ENCODE measurements at regions not wholly inside any gene's neighbourhood (a gene's known extent, or its start where the extent isn't known, plus 50 kb on each side); places are given as distances from the start of the nearest gene placed in this dataset.
"Not testable (repeated sequence)": the region's sequence is repeated elsewhere in the genome, so short reads cannot be mapped to it uniquely, and the experiment has no call there.

DNA sequence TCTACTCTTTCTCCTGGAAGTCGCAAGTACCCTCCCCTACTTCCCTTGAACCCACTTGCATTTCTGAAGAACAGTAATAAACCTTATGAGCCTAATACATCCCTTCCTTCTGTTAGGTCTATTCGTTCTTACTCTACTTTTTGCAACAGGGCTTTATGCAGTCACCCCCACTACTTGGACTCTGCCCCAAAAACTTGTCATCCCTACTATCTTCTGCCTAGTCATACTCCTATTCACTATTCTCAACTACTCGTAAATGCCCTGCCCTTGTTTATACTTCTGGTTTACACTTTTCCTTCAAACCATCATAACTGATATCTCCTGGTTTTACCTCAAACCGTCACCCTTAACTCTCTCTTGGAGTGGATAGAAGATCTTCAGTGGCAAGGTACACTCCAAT, 55.2 kb upstream of the SLIT2 start:
- no peak for DNase-seq (ENCODE audit: low read depth)

DNA sequence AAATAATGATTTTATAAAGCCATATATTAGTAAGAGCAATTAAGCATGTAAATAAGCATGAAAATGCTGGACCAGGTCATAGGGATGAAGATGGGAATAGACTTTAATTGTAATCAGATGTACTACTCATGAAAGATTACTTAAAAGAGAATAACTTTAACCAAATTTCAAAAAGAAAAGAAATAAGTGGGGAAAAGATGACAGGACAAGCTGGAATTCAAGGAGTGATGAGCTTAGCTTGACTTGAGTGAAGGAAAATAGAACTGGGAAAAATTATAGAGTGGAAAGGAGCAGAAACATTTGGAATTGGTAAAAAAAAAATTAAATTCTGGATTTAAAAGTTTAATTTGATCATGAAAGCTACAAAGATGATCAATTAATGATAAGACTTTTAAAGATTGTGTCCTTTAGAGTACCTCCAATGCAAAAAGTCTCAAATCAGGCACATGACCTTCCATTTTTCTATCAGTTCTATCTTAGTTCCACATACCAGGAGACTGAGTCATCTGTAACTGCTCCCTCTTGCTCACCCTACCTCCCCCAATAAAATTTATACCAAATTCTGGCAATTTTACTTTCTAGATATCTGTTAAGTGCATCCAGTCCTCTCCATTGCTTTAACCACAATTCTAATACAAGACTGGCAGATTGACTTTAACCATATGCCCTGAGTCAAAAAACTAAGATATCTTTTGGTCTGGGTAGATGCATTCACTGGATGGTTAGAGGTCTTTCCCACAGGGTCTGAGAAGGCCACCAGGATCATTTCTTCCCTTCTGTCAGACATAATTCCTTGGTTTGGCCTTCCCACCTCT, 56.4 kb upstream of the SLIT2 start:
- DNase-seq (ENCODE audit: low read depth), result no peak

DNA sequence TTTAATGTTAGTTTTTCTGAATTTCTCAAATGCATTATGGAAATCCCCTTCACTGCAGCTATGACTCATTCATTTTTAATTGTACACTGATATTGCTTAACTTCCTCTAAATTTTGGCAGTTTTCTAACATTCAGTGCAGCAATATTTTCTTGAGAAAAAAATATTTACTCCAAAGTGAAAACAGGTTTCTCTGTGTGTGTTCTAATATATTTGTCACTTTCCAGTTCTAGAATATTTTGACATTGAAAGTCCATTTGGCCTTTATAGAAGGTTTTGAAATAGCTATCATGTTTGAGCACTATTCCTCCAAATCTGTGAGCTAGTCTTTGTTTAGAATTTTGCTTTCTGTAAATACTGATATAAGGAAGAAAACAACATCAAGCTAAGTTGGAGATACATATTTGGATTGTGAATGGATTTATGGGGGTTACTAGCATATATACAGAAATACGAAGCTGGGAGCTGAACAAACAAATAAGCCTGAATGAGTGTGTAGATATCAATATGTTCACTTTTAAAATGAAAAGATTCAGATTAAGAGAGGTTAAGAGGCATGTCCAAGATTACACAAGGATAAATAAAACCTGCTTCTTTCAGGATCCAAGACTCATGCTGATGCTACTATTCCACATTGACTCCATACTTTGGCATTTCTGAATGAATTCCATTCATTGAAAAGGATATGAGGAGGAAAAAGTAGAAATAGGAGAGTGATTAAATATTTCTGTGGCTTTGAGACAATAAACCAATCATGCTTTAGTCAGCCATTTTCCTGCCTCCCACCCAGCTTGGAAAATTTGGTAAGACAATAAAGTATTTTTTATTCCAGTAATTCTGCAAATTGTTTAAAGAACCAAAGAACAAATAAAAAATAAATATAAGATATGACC, 57.3 kb upstream of the SLIT2 start:
- no peak for DNase-seq (ENCODE audit: low read depth)

DNA sequence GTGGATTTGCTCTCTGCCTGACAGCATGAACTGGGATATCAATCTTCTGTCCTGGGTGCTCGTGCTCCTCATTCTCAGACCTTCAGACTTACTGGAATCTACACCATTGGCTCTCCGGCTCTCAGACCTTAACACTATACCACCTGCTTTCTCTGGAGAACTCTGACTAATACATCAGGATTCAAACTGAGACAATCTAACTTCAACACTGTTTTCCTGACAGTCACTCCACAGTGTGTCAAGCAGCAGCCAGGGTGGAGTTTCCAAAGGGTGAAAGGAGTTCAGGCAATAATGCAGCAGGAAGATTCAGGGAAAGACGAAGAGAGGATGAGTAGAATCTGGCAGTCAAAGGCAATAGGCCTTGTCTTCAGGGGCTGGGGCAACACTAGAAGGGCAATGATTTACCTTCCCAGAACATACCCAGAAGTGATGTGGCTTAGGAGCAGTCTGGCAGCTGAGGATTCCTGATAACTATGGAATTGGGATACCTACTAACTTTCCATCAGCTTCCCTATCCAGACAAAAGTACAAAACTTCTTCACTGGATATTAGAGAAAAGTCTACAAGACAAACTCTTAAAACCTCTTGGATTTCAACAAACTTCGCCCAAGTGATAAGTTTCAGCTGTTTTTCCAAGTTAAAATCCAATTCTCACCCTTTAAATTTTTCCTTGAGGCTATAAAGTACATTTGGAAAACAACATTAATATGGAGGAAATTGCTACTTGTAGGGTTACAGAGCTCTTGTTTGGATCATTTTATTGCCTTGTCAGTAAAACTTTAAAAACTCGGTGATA, 58.4 kb upstream of the SLIT2 start:
- DNase-seq (ENCODE audit: low read depth), result no peak

DNA sequence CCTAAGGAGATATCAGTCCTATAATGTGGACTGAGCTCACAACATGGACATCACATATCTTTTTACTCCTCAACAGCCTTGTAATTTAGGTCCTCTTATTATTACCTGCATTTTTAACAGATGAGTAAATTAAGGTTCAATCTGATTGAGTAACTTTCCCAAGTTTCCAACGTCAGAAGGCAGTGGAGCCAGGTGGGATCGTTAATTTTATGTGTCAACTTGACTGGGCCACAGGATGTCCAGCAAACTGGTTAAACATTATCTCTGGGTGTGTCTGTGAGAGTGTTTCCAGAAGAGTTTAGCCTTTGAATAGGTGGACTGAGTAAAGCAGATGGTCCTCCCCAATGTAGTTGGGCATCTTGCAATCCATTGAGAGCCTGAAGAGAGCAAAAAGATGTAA, 59.0 kb upstream of the SLIT2 start:
- DNase-seq (ENCODE audit: low read depth), result no peak

DNA sequence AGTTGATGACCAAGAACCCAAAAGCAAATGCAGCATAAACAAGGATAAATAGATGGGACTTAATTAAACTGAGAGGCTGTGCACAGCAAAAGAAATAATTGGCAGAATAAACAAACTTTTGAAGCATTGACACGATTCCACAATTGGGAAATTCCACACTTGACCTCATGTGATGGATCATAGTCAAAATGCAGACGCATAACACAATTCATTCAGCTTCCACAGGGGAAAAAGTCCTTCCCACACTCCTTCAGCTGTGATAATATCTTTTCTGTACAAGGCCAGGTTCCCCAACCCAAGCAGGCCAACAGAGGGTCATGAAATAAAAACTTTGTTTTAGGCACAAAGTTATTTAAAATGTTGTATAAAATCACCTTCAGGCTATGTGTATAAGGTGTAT, 66.6 kb upstream of the SLIT2 start:
- no peak for DNase-seq (ENCODE audit: low read depth)

DNA sequence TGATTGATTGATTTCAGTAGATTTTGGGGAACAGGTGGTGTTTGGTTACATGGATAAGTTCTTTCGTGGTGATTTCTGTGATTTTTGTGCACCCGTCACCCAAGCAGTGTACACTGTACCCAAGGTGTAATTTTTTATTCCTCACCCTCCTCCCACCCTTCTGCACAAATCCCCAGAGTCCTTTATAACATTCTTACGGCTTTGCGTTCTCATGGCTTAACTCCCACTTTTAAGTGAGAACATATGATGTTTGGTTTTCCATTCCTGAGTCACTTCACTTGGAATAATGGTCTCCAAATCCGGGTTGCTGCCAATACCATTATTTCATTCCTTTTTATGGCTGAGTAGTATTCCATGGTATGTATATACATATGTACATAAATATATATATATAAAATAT, 68.6 kb upstream of the SLIT2 start:
- not testable (repeated sequence) for DNase-seq (ENCODE audit: low read depth)

DNA sequence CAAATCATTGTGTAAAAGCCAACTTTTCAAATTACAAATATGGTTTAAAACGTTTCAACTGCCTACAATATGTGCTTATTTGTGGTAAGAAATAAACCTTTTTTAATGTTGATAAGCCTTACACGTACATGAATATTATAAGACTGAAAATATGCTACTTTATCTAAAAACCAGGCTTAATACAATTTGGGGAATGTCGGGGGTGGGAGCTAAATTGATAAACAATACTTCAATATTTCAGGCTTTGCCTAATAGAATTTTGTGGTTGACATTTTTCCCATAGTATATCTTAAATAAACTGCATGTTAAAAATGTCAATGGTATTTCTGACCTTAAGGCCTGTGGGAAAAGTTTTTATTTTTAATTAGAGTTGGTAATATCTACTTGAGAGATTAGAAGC, 69.8 kb upstream of the SLIT2 start:
- no peak for DNase-seq (ENCODE audit: low read depth)

DNA sequence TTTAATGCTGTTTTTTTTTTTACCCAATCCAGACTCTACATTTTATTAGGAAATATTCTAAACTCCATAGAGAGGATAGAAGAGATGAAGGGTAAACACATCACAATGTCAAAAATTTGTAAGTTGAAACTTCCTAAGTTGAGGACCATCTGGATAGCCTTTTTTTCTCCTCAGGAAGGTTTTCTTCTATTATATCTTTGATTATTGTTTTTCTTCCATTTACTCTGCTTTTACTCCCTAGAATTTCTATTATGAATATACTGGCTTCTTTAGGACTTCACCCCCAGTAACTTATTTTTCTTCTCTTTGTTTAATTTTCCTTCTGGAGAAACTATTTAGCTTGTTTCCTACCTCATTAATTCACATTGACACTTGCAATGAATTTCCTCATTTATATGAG, 71.2 kb upstream of the SLIT2 start:
- no peak for DNase-seq (ENCODE audit: low read depth)

DNA sequence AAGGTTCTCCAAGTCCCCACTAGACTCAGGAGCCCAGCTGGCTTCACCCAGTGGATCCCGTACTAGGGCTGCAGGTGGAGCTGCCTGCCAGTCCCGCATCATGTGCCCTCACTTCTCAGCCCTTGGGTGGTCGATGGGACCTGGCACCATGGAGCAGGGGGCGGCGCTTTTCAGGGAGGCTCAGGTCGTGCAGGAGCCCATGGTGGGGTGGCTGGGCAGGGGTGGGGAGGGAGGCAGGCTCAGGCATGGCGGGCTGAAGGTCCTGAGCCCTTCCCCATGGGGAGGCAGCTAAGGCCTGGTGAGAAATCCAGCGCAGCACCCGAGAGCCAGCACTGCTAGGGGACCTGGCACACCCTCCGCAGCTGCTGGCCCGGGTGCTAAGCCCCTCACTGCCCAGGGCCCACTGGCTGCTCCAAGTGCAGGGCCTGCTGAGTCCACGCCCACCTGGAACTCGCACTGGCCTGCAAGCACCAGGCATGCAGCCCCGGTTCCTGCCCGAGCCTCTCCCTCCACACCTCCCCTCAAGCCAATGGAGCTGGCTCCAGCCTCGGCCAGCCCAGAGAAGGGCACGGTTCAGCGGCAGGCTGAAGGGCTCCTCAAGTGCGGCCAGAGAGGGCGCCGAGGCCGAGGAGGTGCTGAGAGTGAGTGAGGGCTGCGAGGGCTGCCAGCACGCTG, 72.7 kb upstream of the SLIT2 start:
- DNase-seq (ENCODE audit: low read depth), result no peak

DNA sequence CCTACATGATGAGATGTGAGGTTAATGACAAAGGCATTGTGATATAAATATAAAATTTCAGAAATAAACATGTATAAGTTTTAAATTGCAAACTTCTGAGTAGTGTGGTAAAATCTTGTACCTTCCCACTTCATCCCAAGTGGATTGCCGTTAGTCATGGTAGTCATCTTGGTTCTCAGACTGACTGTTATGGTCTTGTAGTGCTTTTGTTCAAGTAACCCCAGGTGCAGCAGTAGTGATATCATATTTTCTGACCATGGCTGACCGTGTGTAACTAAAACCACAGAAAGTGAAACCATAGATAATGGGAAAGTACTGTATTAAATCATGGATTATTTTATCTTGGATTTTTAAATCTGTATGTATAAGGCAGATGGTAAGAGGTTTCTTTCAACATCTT, 74.8 kb upstream of the SLIT2 start:
- no peak for DNase-seq (ENCODE audit: low read depth)

DNA sequence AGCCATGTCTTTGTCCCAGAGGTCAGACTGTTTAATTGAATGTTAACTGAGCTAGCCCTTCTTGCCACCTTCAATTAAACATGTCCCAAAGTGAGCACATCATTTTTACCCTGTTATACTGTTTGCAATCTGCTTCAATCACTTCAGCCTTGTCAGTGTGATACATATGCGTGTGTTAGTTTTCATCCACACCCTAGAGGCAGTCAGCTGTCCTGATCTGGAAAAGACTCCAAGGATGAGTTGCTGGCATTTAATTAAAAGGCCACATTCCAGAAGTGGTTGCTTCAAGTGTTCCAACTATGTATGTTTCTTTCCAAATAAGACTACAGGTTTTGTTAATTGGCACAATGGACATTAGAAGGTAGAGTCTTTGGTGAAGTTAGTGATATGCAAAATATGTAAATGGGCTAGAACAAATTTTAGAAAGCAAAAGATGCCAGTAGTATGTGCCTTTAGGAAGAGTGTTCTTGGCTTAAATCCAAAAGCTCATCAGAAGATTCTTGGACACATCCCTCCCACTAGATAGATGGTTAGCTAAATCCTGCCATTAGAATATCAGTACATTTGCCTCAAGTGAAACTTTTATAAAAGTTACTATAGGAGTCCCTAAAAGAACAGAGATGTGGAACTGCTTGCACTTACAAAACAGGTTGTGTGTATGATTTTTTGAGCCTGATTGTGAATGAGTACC, 79.5 kb upstream of the SLIT2 start:
- DNase-seq (ENCODE audit: low read depth), result no peak

DNA sequence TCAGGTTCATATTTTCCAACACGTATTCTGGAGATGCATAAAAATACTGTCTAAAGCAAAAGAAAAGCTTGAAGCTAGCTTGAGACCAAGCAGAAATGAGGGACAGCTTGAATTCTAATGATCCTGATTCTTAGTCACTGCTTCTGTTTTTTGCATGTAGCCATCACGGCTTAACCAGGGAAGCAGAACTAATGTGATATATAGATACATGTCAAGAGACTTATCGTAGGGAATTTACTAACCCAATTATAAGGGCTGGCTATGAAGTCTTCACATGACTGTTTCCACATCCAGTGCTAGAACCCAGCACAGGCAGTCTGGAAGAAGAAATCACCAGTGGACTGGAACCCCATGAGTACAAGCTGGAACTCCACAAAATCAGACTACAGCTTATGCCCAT, 85.2 kb upstream of the SLIT2 start:
- no peak for DNase-seq (ENCODE audit: low read depth)

DNA sequence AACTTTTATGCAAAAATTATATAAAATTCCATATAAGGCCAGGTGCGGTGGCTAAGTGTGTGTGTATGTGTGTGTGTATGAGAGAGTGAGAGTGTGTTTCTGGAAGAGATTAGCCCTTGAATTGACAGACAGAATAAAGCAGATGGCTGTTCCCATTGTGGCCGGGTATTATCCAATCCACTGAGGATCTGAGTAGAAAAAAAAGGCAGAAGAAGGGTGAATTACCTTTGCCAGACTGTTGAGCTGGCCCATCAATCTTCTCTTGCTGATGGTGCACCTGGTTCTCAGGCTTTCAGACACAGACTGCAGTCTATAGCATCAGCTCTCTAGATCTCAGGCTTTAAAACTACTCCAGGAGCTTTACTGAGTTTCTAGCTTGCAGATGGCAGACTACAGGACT, 92.2 kb upstream of the SLIT2 start:
- DNase-seq (ENCODE audit: low read depth), result no peak

DNA sequence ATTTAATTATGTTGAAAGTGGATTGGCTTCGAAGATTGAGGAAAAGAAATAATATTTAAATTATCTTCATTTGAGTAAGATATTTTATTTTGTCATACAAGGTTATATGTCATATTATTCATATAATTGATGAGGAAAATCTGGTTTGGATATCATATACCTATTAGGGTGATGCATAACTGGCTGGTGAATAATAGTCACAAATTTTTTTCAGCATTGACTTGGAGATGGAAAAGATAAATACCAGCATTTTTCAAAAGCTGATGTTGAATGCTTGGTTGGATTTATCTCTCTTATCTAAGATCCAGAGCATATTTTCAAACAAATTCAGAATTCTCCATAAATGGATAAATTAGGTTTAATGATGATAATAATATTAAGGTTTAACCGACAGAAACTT, 93.5 kb upstream of the SLIT2 start:
- DNase-seq (ENCODE audit: low read depth), result no peak

DNA sequence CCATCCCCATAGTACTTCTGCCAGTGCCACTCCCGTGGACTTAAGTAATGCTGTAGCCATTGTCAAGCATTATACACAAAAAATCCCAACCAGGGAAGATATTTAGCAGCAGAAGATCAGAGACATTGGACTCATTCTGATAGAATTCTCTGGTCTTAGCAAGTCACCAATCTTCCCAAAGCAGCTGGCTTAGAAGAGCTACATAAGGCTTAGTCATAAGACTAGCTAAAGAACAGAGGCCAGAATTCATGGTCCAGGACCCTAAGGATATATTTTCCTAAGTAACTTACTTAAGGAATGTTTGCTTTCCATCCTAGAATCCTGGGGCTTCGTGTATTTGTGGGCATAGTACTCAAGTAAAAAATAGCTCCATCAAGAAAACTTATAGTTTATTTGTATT, 100.3 kb upstream of the SLIT2 start:
- DNase-seq (ENCODE audit: low read depth), result no peak

DNA sequence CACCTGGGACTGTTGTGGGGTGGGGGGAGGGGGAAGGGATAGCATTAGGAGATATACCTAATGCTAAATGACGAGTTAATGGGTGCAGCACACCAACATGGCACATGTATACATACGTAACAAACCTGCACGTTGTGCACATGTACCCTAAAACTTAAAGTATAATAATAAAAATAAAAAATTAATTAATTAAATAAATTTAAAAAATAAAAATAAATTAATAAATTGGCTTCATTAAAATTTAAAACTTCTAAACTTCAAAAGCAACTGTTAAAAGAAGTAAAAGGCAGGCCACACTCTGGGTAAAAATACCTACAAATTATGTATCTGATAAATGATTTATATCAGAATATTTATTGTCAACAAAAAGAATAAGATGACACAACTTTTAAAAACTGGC, 102.6 kb upstream of the SLIT2 start:
- not testable (repeated sequence) for DNase-seq (ENCODE audit: low read depth)

DNA sequence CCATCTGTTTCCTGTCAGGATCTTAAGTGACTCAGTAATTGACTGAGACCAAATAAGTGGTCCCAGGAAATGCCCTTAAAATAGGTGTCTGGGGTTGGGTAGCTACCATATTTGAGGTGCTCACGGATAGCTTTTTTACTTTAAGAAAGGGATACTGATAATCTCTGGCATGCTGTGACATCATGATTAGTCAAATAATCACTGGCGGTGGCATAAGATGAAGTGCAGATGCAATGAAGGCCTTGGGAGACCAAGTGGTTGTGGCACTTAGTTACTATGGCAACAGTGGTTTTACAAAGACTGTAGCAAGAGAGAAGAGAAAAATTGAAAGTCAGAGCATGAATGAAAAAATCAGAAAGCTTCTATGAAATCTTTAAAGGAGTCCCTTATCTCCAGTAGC, 114.5 kb upstream of the SLIT2 start:
- no peak for DNase-seq (ENCODE audit: low read depth)

DNA sequence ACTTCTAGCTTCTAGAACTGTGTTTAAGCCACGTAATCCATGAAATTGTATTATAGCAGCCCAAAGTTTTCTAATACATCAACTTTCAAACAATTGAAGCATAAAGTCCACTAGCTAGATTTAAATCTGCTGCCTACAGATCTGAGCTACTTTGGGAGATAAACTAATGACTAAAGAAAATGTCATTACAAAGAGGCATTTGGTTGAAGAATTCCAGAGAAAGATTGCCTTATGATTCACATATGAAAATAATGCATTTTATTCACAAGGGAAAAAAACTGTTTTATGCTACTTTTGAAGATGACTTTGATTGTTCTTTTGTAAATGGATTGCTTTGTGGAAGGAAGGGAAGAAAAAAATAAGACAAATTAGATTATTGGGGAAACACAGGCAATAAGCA, 124.1 kb upstream of the SLIT2 start:
- no peak for DNase-seq (ENCODE audit: low read depth)

DNA sequence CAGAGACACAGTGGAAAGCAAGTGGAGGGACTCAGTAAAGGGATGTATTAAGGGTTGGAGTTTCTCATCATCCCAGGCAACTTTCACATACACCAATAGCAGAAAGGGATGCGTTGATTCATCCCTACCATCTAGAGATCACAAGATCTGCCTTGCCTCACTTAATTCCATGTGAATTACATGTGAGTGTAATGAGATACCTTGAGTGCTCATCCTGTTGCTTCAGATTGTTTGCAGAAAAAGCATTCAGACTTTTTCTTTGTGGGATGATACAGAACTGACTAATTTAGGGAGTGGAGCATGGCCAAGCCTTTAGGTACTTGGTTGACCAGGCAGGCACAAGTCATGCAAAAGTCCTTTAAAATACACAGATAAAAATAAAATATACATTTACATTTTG, 124.8 kb upstream of the SLIT2 start:
- DNase-seq (ENCODE audit: low read depth), result no peak

DNA sequence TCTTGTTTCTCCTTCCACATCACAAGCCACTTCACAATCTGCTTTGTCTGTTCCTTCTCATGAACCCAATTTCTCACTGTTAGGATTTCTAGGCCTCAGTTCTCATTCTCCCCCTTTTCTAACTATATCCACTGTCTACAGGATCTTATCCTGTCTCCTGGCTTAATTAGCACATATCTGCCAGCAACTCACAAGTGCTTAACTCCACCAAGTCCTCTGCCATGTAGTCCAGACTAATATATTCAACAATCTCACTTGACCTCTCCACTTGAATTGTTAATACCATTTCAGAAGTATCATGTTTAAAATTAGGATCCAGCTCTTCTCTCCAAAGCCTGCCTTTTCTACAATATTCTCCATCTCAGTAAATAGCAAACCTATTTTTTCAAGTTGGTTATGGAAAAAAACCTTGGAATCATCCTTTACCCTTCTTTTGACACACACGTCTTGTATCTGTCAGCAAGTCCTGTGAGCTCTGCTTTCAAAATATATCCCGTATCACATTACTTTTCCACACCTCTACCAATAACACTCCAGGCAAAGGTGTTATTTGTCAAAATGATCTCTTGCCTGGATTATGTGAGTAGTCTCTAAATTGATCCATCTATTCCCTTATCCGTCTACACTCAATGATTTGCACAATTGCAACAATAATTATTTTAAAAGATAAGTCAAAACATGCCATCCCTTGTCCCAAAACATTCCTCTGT, 127.2 kb upstream of the SLIT2 start:
- DNase-seq (ENCODE audit: low read depth), result no peak
